HEK293 (cell line): ENCODE measurements at regions not wholly inside any gene's neighbourhood (a gene's known extent, or its start where the extent isn't known, plus 50 kb on each side); places are given as distances from the start of the nearest gene placed in this dataset.

ENCODE experiments used
- CTCF ChIA-PET: fragments of 350-600 bp; formaldehyde crosslinking; extraction: SDS; loops from one replicate; lab custom pipeline; 2021; ENCODE audit warnings: antibody characterized with exemption; lab: Yijun Ruan, JAX
- POLR2A ChIA-PET: fragments of 300-600 bp; formaldehyde crosslinking; extraction: SDS; loops from one replicate; lab custom pipeline; 2020; ENCODE audit warnings: antibody characterized with exemption, inconsistent platforms; lab: Yijun Ruan, JAX
- H3K27ac ChIP-seq: fragments of 200-500 bp; sonication (Bioruptor generic); 2 replicates; pipeline ENCODE4 v1.5.1; 2014; ENCODE audit warnings: low read depth, low read length, control low read depth, inconsistent platforms; ENCODE audit errors: extremely low read depth
- H3K36me3 ChIP-seq, 2 experiments: fragments of 200-500 bp in 1 of 2; sonication (Bioruptor generic) in 1 of 2; 1 replicate in 1 of 2; 2 replicates in 1 of 2; pipeline ENCODE4 v1.5.1; 2014 to 2017; ENCODE audit warnings: inconsistent platforms in 2 of 2, low read length in 2 of 2; ENCODE audit not compliant: control insufficient read depth in 2 of 2, insufficient read depth in 1 of 2
- H3K4me1 ChIP-seq: fragments of 200-500 bp; sonication (Bioruptor generic); 2 replicates; pipeline ENCODE4 v1.5.1; 2014; ENCODE audit warnings: mild to moderate bottlenecking, low read length, inconsistent platforms; ENCODE audit not compliant: control insufficient read depth, insufficient read depth
- H3K4me3 ChIP-seq: 2 replicates; pipeline ENCODE4 v1.5.1; 2011; ENCODE audit warnings: low read depth, mild to moderate bottlenecking, control low read depth, low read length, moderate library complexity
- H3K9me3 ChIP-seq: fragments of 200-500 bp; sonication (Bioruptor generic); 2 replicates; pipeline ENCODE4 v1.5.1; 2014; ENCODE audit warnings: low read depth, low read length, inconsistent platforms; ENCODE audit not compliant: control insufficient read depth, insufficient read depth
- CTCF ChIP-seq: fragments of 450-650 bp; formaldehyde crosslinking; IDR thresholded peaks from 2 replicates; pipeline ENCODE4 v1.5.1; 2016; ENCODE audit warnings: missing biosample characterization, missing genetic modification characterization
- GFI1B ChIP-seq: fragments of 450-650 bp; formaldehyde crosslinking; IDR thresholded peaks from 2 replicates; pipeline ENCODE4 v1.5.1; 2016; ENCODE audit warnings: missing biosample characterization, missing genetic modification characterization
- GLIS1 ChIP-seq: fragments of 450-650 bp; formaldehyde crosslinking; IDR thresholded peaks from 2 replicates; pipeline ENCODE4 v1.5.1; 2016; ENCODE audit warnings: missing biosample characterization, missing genetic modification characterization
- GLIS2 ChIP-seq: fragments of 450-650 bp; formaldehyde crosslinking; IDR thresholded peaks from 2 replicates; pipeline ENCODE4 v1.5.1; 2016; ENCODE audit warnings: missing biosample characterization, missing genetic modification characterization
- KLF10 ChIP-seq: fragments of 450-650 bp; IDR thresholded peaks from 2 replicates; pipeline ENCODE4 v1.5.1; 2018; ENCODE audit warnings: missing biosample characterization, mild to moderate bottlenecking, missing genetic modification characterization
- KLF16 ChIP-seq: fragments of 450-650 bp; formaldehyde crosslinking; IDR thresholded peaks from 2 replicates; pipeline ENCODE4 v1.5.1; 2017; ENCODE audit warnings: missing biosample characterization, missing genetic modification characterization
- ZBTB17 ChIP-seq: fragments of 450-650 bp; formaldehyde crosslinking; IDR thresholded peaks from 2 replicates; pipeline ENCODE4 v1.5.1; 2016; ENCODE audit warnings: missing biosample characterization, missing genetic modification characterization
- ZBTB21 ChIP-seq: fragments of 450-650 bp; formaldehyde crosslinking; IDR thresholded peaks from 2 replicates; pipeline ENCODE4 v1.5.1; 2017; ENCODE audit warnings: missing biosample characterization, missing genetic modification characterization
- ZFP41 ChIP-seq: fragments of 450-650 bp; formaldehyde crosslinking; IDR thresholded peaks from 2 replicates; pipeline ENCODE4 v1.5.1; 2016; ENCODE audit warnings: missing biosample characterization, missing genetic modification characterization, borderline replicate concordance
- ZNF133 ChIP-seq: fragments of 450-650 bp; formaldehyde crosslinking; IDR thresholded peaks from 2 replicates; pipeline ENCODE4 v1.5.1; 2016; ENCODE audit warnings: missing biosample characterization, missing genetic modification characterization
- ZNF214 ChIP-seq: fragments of 450-650 bp; formaldehyde crosslinking; IDR thresholded peaks from 2 replicates; pipeline ENCODE4 v1.5.1; 2017; ENCODE audit warnings: missing biosample characterization, mild to moderate bottlenecking, missing genetic modification characterization, borderline replicate concordance
- ZNF221 ChIP-seq: fragments of 450-650 bp; formaldehyde crosslinking; IDR thresholded peaks from 2 replicates; pipeline ENCODE4 v1.5.1; 2017; ENCODE audit warnings: missing biosample characterization, missing genetic modification characterization, borderline replicate concordance
- ZNF248 ChIP-seq: fragments of 450-650 bp; formaldehyde crosslinking; IDR thresholded peaks from 2 replicates; pipeline ENCODE4 v1.5.1; 2017; ENCODE audit warnings: missing biosample characterization, missing genetic modification characterization
- ZNF324 ChIP-seq: fragments of 450-650 bp; formaldehyde crosslinking; IDR thresholded peaks from 2 replicates; pipeline ENCODE4 v1.5.1; 2016; ENCODE audit warnings: missing biosample characterization, missing genetic modification characterization
- ZNF362 ChIP-seq: fragments of 450-650 bp; formaldehyde crosslinking; IDR thresholded peaks from 2 replicates; pipeline ENCODE4 v1.5.1; 2016; ENCODE audit warnings: missing biosample characterization, missing genetic modification characterization
- ZNF398 ChIP-seq: fragments of 450-650 bp; formaldehyde crosslinking; IDR thresholded peaks from 2 replicates; pipeline ENCODE4 v1.5.1; 2017; ENCODE audit warnings: missing biosample characterization, missing genetic modification characterization
- ZNF501 ChIP-seq: fragments of 450-650 bp; formaldehyde crosslinking; IDR thresholded peaks from 2 replicates; pipeline ENCODE4 v1.5.1; 2016; ENCODE audit warnings: missing biosample characterization, missing genetic modification characterization
- ZNF549 ChIP-seq: fragments of 450-650 bp; IDR thresholded peaks from 2 replicates; pipeline ENCODE4 v1.5.1; 2018; ENCODE audit warnings: missing biosample characterization, missing genetic modification characterization, mild to moderate bottlenecking, inconsistent platforms, moderate library complexity
- ZNF560 ChIP-seq: fragments of 450-650 bp; formaldehyde crosslinking; IDR thresholded peaks from 2 replicates; pipeline ENCODE4 v1.5.1; 2017; ENCODE audit warnings: missing biosample characterization, missing genetic modification characterization, borderline replicate concordance
- ZNF580 ChIP-seq: fragments of 450-650 bp; formaldehyde crosslinking; IDR thresholded peaks from 2 replicates; pipeline ENCODE4 v1.5.1; 2016; ENCODE audit warnings: missing biosample characterization, missing genetic modification characterization
- ZNF626 ChIP-seq: fragments of 450-650 bp; sonication (Bioruptor Pico); formaldehyde crosslinking; IDR thresholded peaks from 2 replicates; pipeline ENCODE4 v1.5.1; 2018; ENCODE audit warnings: missing biosample characterization, missing genetic modification characterization, inconsistent platforms
- ZNF639 ChIP-seq: fragments of 450-650 bp; formaldehyde crosslinking; IDR thresholded peaks from 2 replicates; pipeline ENCODE4 v1.5.1; 2016; ENCODE audit warnings: missing biosample characterization, missing genetic modification characterization
- ZNF692 ChIP-seq: fragments of 450-650 bp; formaldehyde crosslinking; IDR thresholded peaks from 2 replicates; pipeline ENCODE4 v1.5.1; 2016; ENCODE audit warnings: missing biosample characterization, missing genetic modification characterization
- ZNF768 ChIP-seq: fragments of 450-650 bp; formaldehyde crosslinking; IDR thresholded peaks from 2 replicates; pipeline ENCODE4 v1.5.1; 2018; ENCODE audit warnings: missing biosample characterization, mild to moderate bottlenecking, missing genetic modification characterization
- ZNF777 ChIP-seq: fragments of 450-650 bp; formaldehyde crosslinking; IDR thresholded peaks from 2 replicates; pipeline ENCODE4 v1.5.1; 2017; ENCODE audit warnings: missing biosample characterization, missing genetic modification characterization, borderline replicate concordance
- ZNF785 ChIP-seq: fragments of 450-650 bp; formaldehyde crosslinking; IDR thresholded peaks from 2 replicates; pipeline ENCODE4 v1.5.1; 2016; ENCODE audit warnings: missing biosample characterization, missing genetic modification characterization
- ZNF843 ChIP-seq: fragments of 450-650 bp; formaldehyde crosslinking; IDR thresholded peaks from 2 replicates; pipeline ENCODE4 v1.5.1; 2016; ENCODE audit warnings: missing biosample characterization, missing genetic modification characterization
- ZSCAN4 ChIP-seq: fragments of 450-650 bp; formaldehyde crosslinking; IDR thresholded peaks from 2 replicates; pipeline ENCODE4 v1.5.1; 2017; ENCODE audit warnings: missing biosample characterization, missing genetic modification characterization

- POLR2A ChIA-PET: no interaction called here
- H3K4me3 ChIP-seq: no peak overlapping the region
- CTCF ChIA-PET: interaction anchor here (0.9 to 1.3 kb wide), 2 partner anchors 9 to 12 kb away, joined by 3 to 4 read pairs; no protein-coding TSS in a partner anchor
- no peaks in the 10 kb centered on the region for H3K36me3 ChIP-seq
- no peaks in the 10 kb centered on the region for H3K9me3 ChIP-seq
- H3K4me1 ChIP-seq: no peaks in the 10 kb centered on the region
- TF ChIP-seq ZNF398 (tag by site-specific recombination) (no peak), ZNF785 (tag by site-specific recombination) (no peak), ZBTB17 (no peak), ZNF768 (no peak), ZNF692 (no peak), ZNF362 (tag by site-specific recombination) (no peak), ZNF843 (tag by site-specific recombination) (no peak), ZFP41 (tag by site-specific recombination) (no peak), ZNF626 (tag by site-specific recombination) (no peak), ZNF324 (tag by site-specific recombination) (no peak), ZNF221 (tag by site-specific recombination) (no peak), ZNF501 (no peak), KLF10 (tag by site-specific recombination) (no peak), KLF16 (tag by site-specific recombination) (no peak), ZNF560 (tag by site-specific recombination) (no peak), ZNF133 (tag by site-specific recombination) (no peak), GLIS1 (tag by site-specific recombination) (no peak)
- H3K27ac ChIP-seq: no peak overlapping the region
Observed at GRCh38 chr5:8981016-8981415, 564.9 kb downstream of the SEMA5A start.

- H3K4me1 ChIP-seq: no peaks in the 10 kb centered on the region
- CTCF ChIA-PET: interaction anchor here (1.3 kb wide), 1 partner anchor 11 kb away, joined by 4 read pairs; no protein-coding TSS in a partner anchor
- H3K27ac ChIP-seq: no peak overlapping the region
- no peak for TF ChIP-seq GLIS2 (tag by site-specific recombination)
- no peak for TF ChIP-seq ZNF549 (tag by site-specific recombination)
- TF ChIP-seq ZNF777 (tag by site-specific recombination): no peak
- TF ChIP-seq ZNF639 (tag by site-specific recombination): no peak
- TF ChIP-seq GFI1B (tag by site-specific recombination): no peak
- no peak for TF ChIP-seq CTCF (tag by site-specific recombination)
- no peak for TF ChIP-seq ZSCAN4 (tag by site-specific recombination)
- TF ChIP-seq ZNF248 (tag by site-specific recombination): no peak
- no peak for TF ChIP-seq ZNF214
- TF ChIP-seq ZBTB21 (tag by site-specific recombination): no peak
- TF ChIP-seq ZNF580: no peak
- POLR2A ChIA-PET: no interaction called here
- no peak overlapping the region for H3K4me3 ChIP-seq
- no peaks in the 10 kb centered on the region for H3K36me3 ChIP-seq
- H3K9me3 ChIP-seq: no peaks in the 10 kb centered on the region
Observed at GRCh38 chr5:8981496-8981895, 564.4 kb downstream of the SEMA5A start.
